SK-N-SH (cell line): ENCODE measurements at regions not wholly inside any gene's neighbourhood (a gene's known extent, or its start where the extent isn't known, plus 50 kb on each side); places are given as distances from the start of the nearest gene placed in this dataset.

Experiments used
- CTCF ChIA-PET: fragments of 300-600, 350-600 bp; formaldehyde crosslinking; extraction: SDS; loops from one replicate; lab custom pipeline; 2021; lab: Yijun Ruan, JAX
- POLR2A ChIA-PET: fragments of 350-600 bp; sonication (Branson Sonifier 250); formaldehyde crosslinking; extraction: SDS; loops from one replicate; lab custom pipeline; 2020; ENCODE audit warnings: antibody characterized with exemption, inconsistent platforms; lab: Yijun Ruan, JAX
- DNase-seq: peaks from one replicate; pipeline ENCODE4 v3.0.0; 2012
- H2AFZ ChIP-seq: fragments of 200-600 bp; sonication (generic); 2 replicates; pipeline ENCODE4 v1.8.1; 2016; ENCODE audit warnings: antibody characterized with exemption, mild to moderate bottlenecking, low read depth
- H3F3A ChIP-seq: fragments of 200-600 bp; sonication (generic); replicated peaks from 2 replicates; pipeline ENCODE3; 2016; ENCODE audit warnings: antibody characterized with exemption, mild to moderate bottlenecking; ENCODE audit not compliant: insufficient read depth
- H3K27ac ChIP-seq, 2 experiments: fragments of 200-500 bp in 1 of 2; fragments of 200-600 bp in 1 of 2; sonication (Bioruptor generic) in 1 of 2; sonication (generic), shearing (Covaris generic) in 1 of 2; 2 replicates each; pipeline versions ENCODE4 v1.5.1 to v1.6.1; 2014 to 2016; ENCODE audit warnings: low read depth in 2 of 2, inconsistent platforms in 1 of 2, low read length in 1 of 2, mild to moderate bottlenecking in 1 of 2, mixed read lengths in 1 of 2
- H3K27me3 ChIP-seq: fragments of 200-600 bp; sonication (generic), shearing (Covaris generic); 2 replicates; pipeline ENCODE4 v1.6.1; 2016; ENCODE audit warnings: mixed run types; ENCODE audit not compliant: insufficient read depth
- H3K36me3 ChIP-seq, 2 experiments: fragments of 200-500 bp in 1 of 2; fragments of 200-600 bp in 1 of 2; sonication (Bioruptor generic) in 1 of 2; sonication (generic) in 1 of 2; replicated peaks in 1 of 2; 2 replicates each; pipeline versions ENCODE3 to v1.5.1; 2014 to 2016; ENCODE audit warnings: low read length in 1 of 2, mild to moderate bottlenecking in 1 of 2; ENCODE audit not compliant: insufficient read depth in 2 of 2, control insufficient read depth in 1 of 2
- H3K4me1 ChIP-seq, 2 experiments: fragments of 200-500 bp in 1 of 2; fragments of 200-600 bp in 1 of 2; sonication (Bioruptor generic) in 1 of 2; sonication (generic), shearing (Covaris generic) in 1 of 2; 2 replicates each; pipeline versions ENCODE4 v1.5.1 to v1.6.1; 2014 to 2016; ENCODE audit warnings: low read depth in 1 of 2, low read length in 1 of 2, mixed run types in 1 of 2; ENCODE audit not compliant: insufficient read depth in 2 of 2, control insufficient read depth in 1 of 2
- H3K4me2 ChIP-seq: fragments of 200-600 bp; sonication (generic), shearing (Covaris generic); 2 replicates; pipeline ENCODE4 v1.6.1; 2017; ENCODE audit warnings: mixed run types
- H3K4me3 ChIP-seq, 2 experiments: fragments of 200-500 bp in 1 of 2; fragments of 200-600 bp in 1 of 2; sonication (Bioruptor generic) in 1 of 2; sonication (generic), shearing (Covaris generic) in 1 of 2; 2 replicates each; pipeline versions ENCODE4 v1.5.1 to v1.8.1; 2014 to 2016; ENCODE audit warnings: low read depth in 2 of 2, inconsistent platforms in 1 of 2, low read length in 1 of 2, mild to moderate bottlenecking in 1 of 2, mixed read lengths in 1 of 2, moderate library complexity in 1 of 2
- H3K79me2 ChIP-seq: fragments of 200-600 bp; sonication (generic); 2 replicates; pipeline ENCODE4 v1.8.1; 2017; ENCODE audit warnings: mild to moderate bottlenecking; ENCODE audit not compliant: insufficient read depth
- H3K9ac ChIP-seq: fragments of 200-600 bp; sonication (generic); 2 replicates; pipeline ENCODE4 v1.6.1; 2017; ENCODE audit warnings: mixed run types
- H3K9me2 ChIP-seq: fragments of 200-600 bp; sonication (generic); 2 replicates; pipeline ENCODE4 v1.6.1; 2017; ENCODE audit warnings: mixed run types
- H3K9me3 ChIP-seq: fragments of 200-600 bp; sonication (generic); 2 replicates; pipeline ENCODE4 v1.6.1; 2017; ENCODE audit warnings: mixed run types, mild to moderate bottlenecking, moderate library complexity
- H4K20me1 ChIP-seq: fragments of 200-600 bp; sonication (generic); 2 replicates; pipeline ENCODE4 v1.6.1; 2017; ENCODE audit warnings: mild to moderate bottlenecking, mixed run types; ENCODE audit not compliant: insufficient read depth
- EP300 ChIP-seq, 2 experiments: IDR thresholded peaks; 2 replicates each; pipeline versions ENCODE4 v1.4.0 to v1.6.1; 2012; ENCODE audit warnings: borderline replicate concordance in 1 of 2, low read depth in 1 of 2, low read length in 1 of 2
- EZH2phosphoT487 ChIP-seq: fragments of 200-600 bp; sonication (generic); IDR thresholded peaks from 2 replicates; pipeline ENCODE4 v1.6.1; 2017; ENCODE audit warnings: low read depth, mixed run types, mild to moderate bottlenecking, antibody characterized with exemption, moderate library complexity, borderline replicate concordance
- FOSL2 ChIP-seq: IDR thresholded peaks from 2 replicates; pipeline ENCODE4 v1.4.0; 2012; ENCODE audit warnings: low read depth, mild to moderate bottlenecking, moderate library complexity, borderline replicate concordance
- GABPA ChIP-seq: IDR thresholded peaks from 2 replicates; pipeline ENCODE4 v1.4.0; 2012; ENCODE audit warnings: low read depth, mild to moderate bottlenecking
- GATA2 ChIP-seq: sonication (generic); formaldehyde crosslinking; IDR thresholded peaks from 2 replicates; pipeline ENCODE4 v1.5.0; 2020; ENCODE audit warnings: mild to moderate bottlenecking, missing genetic modification reagents
- JUND ChIP-seq: IDR thresholded peaks from 2 replicates; pipeline ENCODE4 v1.4.0; 2012
- NFIC ChIP-seq: IDR thresholded peaks from 2 replicates; pipeline ENCODE4 v1.4.0; 2012; ENCODE audit warnings: borderline replicate concordance
- NRF1 ChIP-seq: IDR thresholded peaks from 2 replicates; pipeline ENCODE4 v1.6.1; 2012; ENCODE audit warnings: low read depth, mild to moderate bottlenecking, low read length
- RAD21 ChIP-seq: IDR thresholded peaks from 2 replicates; pipeline ENCODE4 v1.6.1; 2012; ENCODE audit warnings: mild to moderate bottlenecking, low read length
- SIN3A ChIP-seq: IDR thresholded peaks from 2 replicates; pipeline ENCODE4 v1.6.1; 2012; ENCODE audit warnings: low read depth, mild to moderate bottlenecking, low read length, moderate library complexity, borderline replicate concordance
- TCF12 ChIP-seq: IDR thresholded peaks from 2 replicates; pipeline ENCODE4 v1.4.0; 2012
- TEAD4 ChIP-seq: IDR thresholded peaks from 2 replicates; pipeline ENCODE4 v1.4.0; 2012; ENCODE audit warnings: mild to moderate bottlenecking, borderline replicate concordance; ENCODE audit not compliant: insufficient read depth
- YY1 ChIP-seq: IDR thresholded peaks from 2 replicates; pipeline ENCODE4 v1.4.0; 2012; ENCODE audit warnings: low read depth, mild to moderate bottlenecking
- WGBS: methylation state at CpG from one replicate; pipeline ENCODE4 v1.1.6; 2017; ENCODE audit warnings: low lambda C conversion rate; 5-methylcytosine and 5-hydroxymethylcytosine counted together
- TF ChIP-seq, protein P1 (sequence below): fragments of 150-350 bp; IDR thresholded peaks from 2 replicates; pipeline ENCODE4 v1.6.1; 2016; ENCODE audit warnings: mild to moderate bottlenecking, low read depth, low read length
- TF ChIP-seq, protein P2 (sequence below): fragments of 200-600 bp; sonication (generic); IDR thresholded peaks from 2 replicates; pipeline ENCODE4 v1.6.1; 2017; ENCODE audit warnings: antibody characterized with exemption, mild to moderate bottlenecking, moderate library complexity
- TF ChIP-seq, protein P3 (sequence below): fragments of 150-350 bp; IDR thresholded peaks from 2 replicates; pipeline ENCODE4 v1.6.1; 2017; ENCODE audit warnings: antibody characterized with exemption, low read length, low read depth, borderline replicate concordance

DNA sequence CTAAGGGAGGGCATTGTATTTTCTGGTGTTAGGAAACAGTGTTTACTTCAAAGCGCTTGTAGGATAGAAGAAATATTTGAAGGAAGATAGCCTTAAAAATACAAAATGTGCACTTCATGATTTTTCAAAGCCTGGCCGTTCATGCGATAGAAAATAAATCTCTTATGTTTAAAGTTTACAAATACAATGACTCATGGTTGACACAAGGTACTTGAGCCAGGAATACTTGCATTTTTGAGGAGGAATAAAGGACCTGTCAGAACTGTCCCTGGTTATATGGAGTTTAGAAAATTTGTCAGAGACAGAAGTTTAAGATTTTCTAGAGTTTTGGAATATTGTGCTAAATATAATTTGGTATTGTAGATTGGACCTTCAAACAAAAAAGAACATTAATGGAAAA lies 1223.2 kb upstream of the SLC10A2 start:
- no peak overlapping the region for H3K9ac ChIP-seq
- no peak for DNase-seq
- no peaks in the 10 kb centered on the region for H4K20me1 ChIP-seq
- no peaks in the 10 kb centered on the region for H3K27me3 ChIP-seq
- CTCF ChIA-PET = no interaction called here
- H3K4me3 ChIP-seq = no peak overlapping the region
- H3F3A ChIP-seq = no peaks in the 10 kb centered on the region
- no peak overlapping the region for H2AFZ ChIP-seq
- H3K4me2 ChIP-seq = no peak overlapping the region
- WGBS = 77% methylated on average over 3 of the region's 3 CpGs
- no peaks in the 10 kb centered on the region for H3K79me2 ChIP-seq
- no peaks in the 10 kb centered on the region for H3K36me3 ChIP-seq
- no peak for TF ChIP-seq YY1
- TF ChIP-seq, protein P1, sequence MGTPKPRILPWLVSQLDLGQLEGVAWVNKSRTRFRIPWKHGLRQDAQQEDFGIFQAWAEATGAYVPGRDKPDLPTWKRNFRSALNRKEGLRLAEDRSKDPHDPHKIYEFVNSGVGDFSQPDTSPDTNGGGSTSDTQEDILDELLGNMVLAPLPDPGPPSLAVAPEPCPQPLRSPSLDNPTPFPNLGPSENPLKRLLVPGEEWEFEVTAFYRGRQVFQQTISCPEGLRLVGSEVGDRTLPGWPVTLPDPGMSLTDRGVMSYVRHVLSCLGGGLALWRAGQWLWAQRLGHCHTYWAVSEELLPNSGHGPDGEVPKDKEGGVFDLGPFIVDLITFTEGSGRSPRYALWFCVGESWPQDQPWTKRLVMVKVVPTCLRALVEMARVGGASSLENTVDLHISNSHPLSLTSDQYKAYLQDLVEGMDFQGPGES = no peak
- TF ChIP-seq EZH2phosphoT487 = no peak
- no peak for TF ChIP-seq NRF1
- TF ChIP-seq NFIC = no peak
- no peak for TF ChIP-seq JUND
- TF ChIP-seq GATA2 (CRISPR knock-in tag) = no peak
- no peak for TF ChIP-seq TCF12
- no peak for TF ChIP-seq SIN3A
- TF ChIP-seq EP300 (IDR thresholded peaks at IDR 0.05; ENCODE audit: borderline replicate concordance in 1 of 2, low read depth in 1 of 2, low read length in 1 of 2) = no peak
- TF ChIP-seq RAD21 = no peak
- TF ChIP-seq, protein P2, sequence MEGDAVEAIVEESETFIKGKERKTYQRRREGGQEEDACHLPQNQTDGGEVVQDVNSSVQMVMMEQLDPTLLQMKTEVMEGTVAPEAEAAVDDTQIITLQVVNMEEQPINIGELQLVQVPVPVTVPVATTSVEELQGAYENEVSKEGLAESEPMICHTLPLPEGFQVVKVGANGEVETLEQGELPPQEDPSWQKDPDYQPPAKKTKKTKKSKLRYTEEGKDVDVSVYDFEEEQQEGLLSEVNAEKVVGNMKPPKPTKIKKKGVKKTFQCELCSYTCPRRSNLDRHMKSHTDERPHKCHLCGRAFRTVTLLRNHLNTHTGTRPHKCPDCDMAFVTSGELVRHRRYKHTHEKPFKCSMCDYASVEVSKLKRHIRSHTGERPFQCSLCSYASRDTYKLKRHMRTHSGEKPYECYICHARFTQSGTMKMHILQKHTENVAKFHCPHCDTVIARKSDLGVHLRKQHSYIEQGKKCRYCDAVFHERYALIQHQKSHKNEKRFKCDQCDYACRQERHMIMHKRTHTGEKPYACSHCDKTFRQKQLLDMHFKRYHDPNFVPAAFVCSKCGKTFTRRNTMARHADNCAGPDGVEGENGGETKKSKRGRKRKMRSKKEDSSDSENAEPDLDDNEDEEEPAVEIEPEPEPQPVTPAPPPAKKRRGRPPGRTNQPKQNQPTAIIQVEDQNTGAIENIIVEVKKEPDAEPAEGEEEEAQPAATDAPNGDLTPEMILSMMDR = no peak
- no peak for TF ChIP-seq GABPA
- no peaks in the 10 kb centered on the region for H3K9me2 ChIP-seq
- H3K27ac ChIP-seq = no peak overlapping the region
- POLR2A ChIA-PET = no interaction called here
- H3K9me3 ChIP-seq = no peaks in the 10 kb centered on the region
- peaks cover 0 to 2% of the 10 kb centered on the region in 2 experiments; a peak in 1 of 4 replicates for H3K4me1 ChIP-seq

DNA sequence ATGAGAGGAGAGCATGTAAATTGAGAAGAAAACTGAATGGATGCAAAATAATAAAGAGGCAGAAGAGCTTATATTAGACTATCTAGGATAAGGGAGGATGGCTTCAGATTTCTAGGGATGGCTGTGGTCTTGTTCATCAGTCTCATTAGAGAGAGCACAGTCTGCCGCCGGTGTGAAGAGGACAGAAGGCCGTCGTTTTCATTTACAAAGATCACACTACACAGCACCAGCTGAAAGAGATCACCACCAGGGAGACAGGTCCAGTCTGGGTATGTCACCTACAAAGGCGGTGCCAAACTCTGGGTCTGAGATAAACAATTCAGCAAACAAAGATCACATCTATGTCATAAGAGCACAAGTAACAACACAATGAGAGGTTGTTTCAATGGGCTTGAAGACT lies 1222.3 kb upstream of the SLC10A2 start:
- TF ChIP-seq GABPA (no peak), TCF12 (no peak), TEAD4 (no peak), FOSL2 (no peak)
- TF ChIP-seq, protein P3, sequence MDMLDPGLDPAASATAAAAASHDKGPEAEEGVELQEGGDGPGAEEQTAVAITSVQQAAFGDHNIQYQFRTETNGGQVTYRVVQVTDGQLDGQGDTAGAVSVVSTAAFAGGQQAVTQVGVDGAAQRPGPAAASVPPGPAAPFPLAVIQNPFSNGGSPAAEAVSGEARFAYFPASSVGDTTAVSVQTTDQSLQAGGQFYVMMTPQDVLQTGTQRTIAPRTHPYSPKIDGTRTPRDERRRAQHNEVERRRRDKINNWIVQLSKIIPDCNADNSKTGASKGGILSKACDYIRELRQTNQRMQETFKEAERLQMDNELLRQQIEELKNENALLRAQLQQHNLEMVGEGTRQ = no peak
- CTCF ChIA-PET = no interaction called here

More for the DNA sequence above, 1222.3 kb upstream of the SLC10A2 start:
- Histone ChIP-seq H3K27ac (no peak overlapping the region), H3F3A (no peaks in the 10 kb centered on the region), H3K36me3 (no peaks in the 10 kb centered on the region), H3K9me3 (no peaks in the 10 kb centered on the region), H3K27me3 (no peaks in the 10 kb centered on the region), H3K9me2 (no peaks in the 10 kb centered on the region), H2AFZ (no peak overlapping the region), H4K20me1 (no peaks in the 10 kb centered on the region), H3K4me2 (no peak overlapping the region), H3K4me1 (peaks cover 0 to 2% of the 10 kb centered on the region in 2 experiments; a peak in 1 of 4 replicates), H3K4me3 (no peak overlapping the region), H3K9ac (no peak overlapping the region), H3K79me2 (no peaks in the 10 kb centered on the region)
- WGBS = 89% methylated on average over 5 of the region's 5 CpGs
- POLR2A ChIA-PET = no interaction called here
- DNase-seq = no peak
